MM.1S (cell line): ENCODE measurements at regions not wholly inside any gene's neighbourhood (a gene's known extent, or its start where the extent isn't known, plus 50 kb on each side); places are given as distances from the start of the nearest gene placed in this dataset.

Experiments
- EZH2 ChIP-seq: fragments of 300-600 bp; sonication (generic); optimal IDR thresholded peaks from 2 replicates; pipeline ENCODE3; 2017; ENCODE audit warnings: low read depth, mild to moderate bottlenecking, antibody characterized with exemption, low read length, mixed read lengths
- TF ChIP-seq, protein P1 (sequence below): fragments of 300-600 bp; sonication (generic); IDR thresholded peaks from 2 replicates; pipeline ENCODE4 v1.5.1; 2016; ENCODE audit warnings: antibody characterized with exemption, low read length, mixed read lengths

DNA sequence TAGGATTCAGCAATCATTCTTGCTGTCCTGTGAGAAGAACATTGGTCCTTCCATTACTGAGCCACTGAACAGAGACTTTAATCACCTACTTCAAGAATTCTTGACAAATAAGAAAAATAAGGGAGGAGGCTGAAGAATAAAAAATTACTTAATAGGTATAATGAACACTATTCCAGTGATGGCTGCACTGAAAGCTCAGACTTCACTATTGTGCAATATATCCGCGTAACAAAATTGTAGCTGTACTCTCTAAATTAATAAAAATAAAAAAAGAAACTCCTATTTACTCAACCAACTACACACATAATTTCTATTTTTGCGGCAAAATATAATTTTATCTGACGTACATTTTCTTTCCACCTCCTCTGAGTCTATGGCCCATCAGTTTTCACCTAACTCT lies 2441.0 kb downstream of the PCDH7 start:
- TF ChIP-seq, protein P1, sequence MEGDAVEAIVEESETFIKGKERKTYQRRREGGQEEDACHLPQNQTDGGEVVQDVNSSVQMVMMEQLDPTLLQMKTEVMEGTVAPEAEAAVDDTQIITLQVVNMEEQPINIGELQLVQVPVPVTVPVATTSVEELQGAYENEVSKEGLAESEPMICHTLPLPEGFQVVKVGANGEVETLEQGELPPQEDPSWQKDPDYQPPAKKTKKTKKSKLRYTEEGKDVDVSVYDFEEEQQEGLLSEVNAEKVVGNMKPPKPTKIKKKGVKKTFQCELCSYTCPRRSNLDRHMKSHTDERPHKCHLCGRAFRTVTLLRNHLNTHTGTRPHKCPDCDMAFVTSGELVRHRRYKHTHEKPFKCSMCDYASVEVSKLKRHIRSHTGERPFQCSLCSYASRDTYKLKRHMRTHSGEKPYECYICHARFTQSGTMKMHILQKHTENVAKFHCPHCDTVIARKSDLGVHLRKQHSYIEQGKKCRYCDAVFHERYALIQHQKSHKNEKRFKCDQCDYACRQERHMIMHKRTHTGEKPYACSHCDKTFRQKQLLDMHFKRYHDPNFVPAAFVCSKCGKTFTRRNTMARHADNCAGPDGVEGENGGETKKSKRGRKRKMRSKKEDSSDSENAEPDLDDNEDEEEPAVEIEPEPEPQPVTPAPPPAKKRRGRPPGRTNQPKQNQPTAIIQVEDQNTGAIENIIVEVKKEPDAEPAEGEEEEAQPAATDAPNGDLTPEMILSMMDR: no peak
- TF ChIP-seq EZH2: no peak
